CD4-positive, alpha-beta T cell treated with Interferon gamma for 1 hour (primary cell): ENCODE measurements at regions not wholly inside any gene's neighbourhood (a gene's known extent, or its start where the extent isn't known, plus 50 kb on each side); places are given as distances from the start of the nearest gene placed in this dataset.

Source experiments
- DNase-seq: peaks from one replicate; pipeline ENCODE4 v3.0.0-alpha.2; 2020

GRCh38 chr9:126017758-126018157 lies 270.6 kb downstream of the PBX3 start:
- DNase-seq = no peak

- no peak for DNase-seq
These were observed 273.7 kb downstream of the PBX3 start for GRCh38 chr9:126020836-126021235.

- no peak for DNase-seq
These were observed 276.8 kb downstream of the PBX3 start for GRCh38 chr9:126023962-126024361.

- DNase-seq = no peak
These were observed 277.5 kb downstream of the PBX3 start for GRCh38 chr9:126024581-126025230.

- no peak for DNase-seq
These were observed 278.8 kb downstream of the PBX3 start for GRCh38 chr9:126025991-126026390.

GRCh38 chr9:126027566-126027965 lies 280.4 kb downstream of the PBX3 start:
- DNase-seq = no peak

- DNase-seq = no peak
These were observed 281.6 kb downstream of the PBX3 start for GRCh38 chr9:126028746-126029145.

GRCh38 chr9:126030716-126031115 lies 283.5 kb downstream of the PBX3 start:
- DNase-seq = no peak

GRCh38 chr9:126031116-126031515 lies 283.9 kb downstream of the PBX3 start:
- no peak for DNase-seq

- no peak for DNase-seq
These were observed 285.0 kb downstream of the PBX3 start for GRCh38 chr9:126032135-126032534.

GRCh38 chr9:126033318-126033717 lies 286.1 kb downstream of the PBX3 start:
- no peak for DNase-seq

- DNase-seq = no peak
These were observed 286.8 kb downstream of the PBX3 start for GRCh38 chr9:126033956-126034355.

- no peak for DNase-seq
These were observed 289.7 kb downstream of the PBX3 start for GRCh38 chr9:126036881-126037291.

GRCh38 chr9:126038790-126039189 lies 287.8 kb upstream of the MVB12B start:
- DNase-seq = no peak

GRCh38 chr9:126043681-126044080 lies 282.9 kb upstream of the MVB12B start:
- no peak for DNase-seq

- no peak for DNase-seq
These were observed 277.5 kb upstream of the MVB12B start for GRCh38 chr9:126049088-126049487.

GRCh38 chr9:126049896-126050604 lies 276.6 kb upstream of the MVB12B start:
- no peak for DNase-seq

GRCh38 chr9:126050605-126050990 lies 276.0 kb upstream of the MVB12B start:
- DNase-seq = no peak

- DNase-seq = no peak
These were observed 275.0 kb upstream of the MVB12B start for GRCh38 chr9:126051446-126052130.

GRCh38 chr9:126052791-126053190 lies 273.8 kb upstream of the MVB12B start:
- DNase-seq = no peak

GRCh38 chr9:126053913-126054312 lies 272.7 kb upstream of the MVB12B start:
- DNase-seq = no peak

GRCh38 chr9:126055381-126055985 lies 271.1 kb upstream of the MVB12B start:
- no peak for DNase-seq

GRCh38 chr9:126056312-126057021 lies 270.2 kb upstream of the MVB12B start:
- no peak for DNase-seq
